Naive thymus-derived CD4-positive, alpha-beta T cell (primary cell): ENCODE measurements at regions not wholly inside any gene's neighbourhood (a gene's known extent, or its start where the extent isn't known, plus 50 kb on each side); places are given as distances from the start of the nearest gene placed in this dataset.

Experiments
- ATAC-seq: fragments of 150-1000 bp; cut with Tn5 transposase; 2 replicates; pipeline ENCODE4 v1.10.0; 2021; ENCODE audit warnings: mild to moderate bottlenecking, moderate library complexity
- CTCF ChIA-PET: fragments of 350-600 bp; sonication (Branson Sonifier 250); formaldehyde crosslinking; loops from one replicate; lab custom pipeline; 2021; ENCODE audit warnings: antibody characterized with exemption; lab: Charles Lee
- POLR2A ChIA-PET: fragments of 350-600 bp; sonication (Branson Sonifier 250); formaldehyde crosslinking; loops from one replicate; lab custom pipeline; 2021; ENCODE audit warnings: antibody characterized with exemption, inconsistent platforms; lab: Charles Lee
- DNase-seq, 9 donors: peaks; one replicate each; pipeline versions ENCODE4 v3.0.0 to v3.0.0-alpha.2; 2020 to 2022; ENCODE audit warnings: mixed read lengths in 1 of 9
- H3K27ac ChIP-seq: one replicate; pipeline ENCODE4 v1.7.0; 2013; ENCODE audit warnings: mild to moderate bottlenecking, low read depth, low read length, moderate library complexity
- H3K27me3 ChIP-seq, 2 donors: one replicate each; pipeline ENCODE4 v1.7.0; 2013; ENCODE audit warnings: low read length in 2 of 2, mild to moderate bottlenecking in 2 of 2, moderate library complexity in 2 of 2; ENCODE audit not compliant: control insufficient read depth in 2 of 2, insufficient read depth in 2 of 2
- H3K36me3 ChIP-seq, 3 experiments: 1 replicate in 2 of 3; 2 replicates in 1 of 3; pipeline ENCODE4 v1.7.0; 2013; ENCODE audit warnings: low read length in 3 of 3, mild to moderate bottlenecking in 3 of 3, moderate library complexity in 1 of 3; ENCODE audit not compliant: insufficient read depth in 3 of 3, control insufficient read depth in 2 of 3
- H3K4me1 ChIP-seq, 2 donors: one replicate each; pipeline ENCODE4 v1.7.0; 2013; ENCODE audit warnings: low read length in 2 of 2, mild to moderate bottlenecking in 2 of 2, moderate library complexity in 1 of 2; ENCODE audit not compliant: control insufficient read depth in 2 of 2, insufficient read depth in 2 of 2
- H3K4me3 ChIP-seq: 2 replicates; pipeline ENCODE4 v1.7.0; 2013; ENCODE audit warnings: mild to moderate bottlenecking, low read length
- H3K9me3 ChIP-seq, 3 experiments: 1 replicate in 2 of 3; 2 replicates in 1 of 3; pipeline ENCODE4 v1.7.0; 2013; ENCODE audit warnings: low read length in 3 of 3; ENCODE audit not compliant: control insufficient read depth in 2 of 3
- H3K27ac Mint-ChIP-seq, 9 donors: one replicate each; pipeline ENCODE4 v1.8.0; 2020 to 2022; ENCODE audit warnings: mixed read lengths in 9 of 9, mild to moderate bottlenecking in 8 of 9, moderate library complexity in 5 of 9, inconsistent platforms in 2 of 9
- H3K27me3 Mint-ChIP-seq, 5 donors: one replicate each; pipeline ENCODE4 v1.8.0; 2021 to 2022; ENCODE audit warnings: mixed read lengths in 5 of 5, mild to moderate bottlenecking in 1 of 5
- H3K36me3 Mint-ChIP-seq, 5 donors: one replicate each; pipeline ENCODE4 v1.8.0; 2020 to 2022; ENCODE audit warnings: mixed read lengths in 5 of 5, mild to moderate bottlenecking in 3 of 5, inconsistent platforms in 1 of 5
- H3K4me1 Mint-ChIP-seq, 7 donors: one replicate each; pipeline ENCODE4 v1.8.0; 2020 to 2022; ENCODE audit warnings: mixed read lengths in 7 of 7, mild to moderate bottlenecking in 3 of 7, inconsistent platforms in 1 of 7
- H3K4me3 Mint-ChIP-seq, 10 donors: one replicate each; pipeline ENCODE4 v1.8.0; 2020 to 2022; ENCODE audit warnings: mild to moderate bottlenecking in 10 of 10, mixed read lengths in 10 of 10, moderate library complexity in 6 of 10, inconsistent platforms in 2 of 10
- H3K9me3 Mint-ChIP-seq, 11 donors: one replicate each; pipeline ENCODE4 v1.8.0; 2020 to 2022; ENCODE audit warnings: mixed read lengths in 11 of 11, mild to moderate bottlenecking in 4 of 11, inconsistent platforms in 1 of 11, moderate library complexity in 1 of 11
- intact Hi-C, 2 donors: fragments of 100-400 bp; cut with micrococcal nuclease; formaldehyde crosslinking; loops; one replicate each; pipeline ENCODE4 v1.15.1; 2023

- DNase-seq (no peak), ATAC-seq (no peak)
- H3K36me3 ChIP-seq = no peaks in the 10 kb centered on the region
- H3K4me3 ChIP-seq = no peak overlapping the region
- no peaks in the 10 kb centered on the region for H3K27me3 ChIP-seq
- H3K27ac ChIP-seq = no peak overlapping the region
- peaks cover 0 to 17% (median 5%) of the 10 kb centered on the region in 11 donors for H3K9me3 Mint-ChIP-seq
- POLR2A ChIA-PET = no interaction called here
- H3K27ac Mint-ChIP-seq = peak overlapping the region in 2 of 9 donors; percentile 5 to 11
- H3K36me3 Mint-ChIP-seq = peaks cover 0 to 12% (median 3%) of the 10 kb centered on the region in 5 donors
- peaks cover 5 to 20% (median 15%) of the 10 kb centered on the region in 5 donors for H3K27me3 Mint-ChIP-seq
- peaks cover 0 to 23% (median 0%) of the 10 kb centered on the region in 7 donors for H3K4me1 Mint-ChIP-seq
- H3K4me1 ChIP-seq = no peaks in the 10 kb centered on the region
- peak overlapping the region in 1 of 10 donors; percentile 58 for H3K4me3 Mint-ChIP-seq
- H3K9me3 ChIP-seq = peaks cover 0 to 6% (median 0%) of the 10 kb centered on the region in 3 experiments
- intact Hi-C loops = no loop called here
- CTCF ChIA-PET = no interaction called here
These were observed 68.8 kb upstream of the GADL1 start for GRCh38 chr3:30963223-30963722.

GRCh38 chr3:30964612-30965011, 70.2 kb upstream of the GADL1 start:
- DNase-seq = no peak
- Histone ChIP-seq H3K27me3 (no peaks in the 10 kb centered on the region), H3K27ac (no peak overlapping the region), H3K4me1 (no peaks in the 10 kb centered on the region), H3K36me3 (no peaks in the 10 kb centered on the region), H3K4me3 (no peak overlapping the region), H3K9me3 (no peaks in the 10 kb centered on the region)
- ChIA-PET CTCF (no interaction called here), POLR2A (no interaction called here)
- H3K27me3 Mint-ChIP-seq = peaks cover 5 to 16% (median 16%) of the 10 kb centered on the region in 5 donors
- peaks cover 0 to 23% (median 0%) of the 10 kb centered on the region in 7 donors for H3K4me1 Mint-ChIP-seq
- peaks cover 0 to 15% (median 0%) of the 10 kb centered on the region in 11 donors for H3K9me3 Mint-ChIP-seq
- H3K4me3 Mint-ChIP-seq = peak overlapping the region in 1 of 10 donors; percentile 52
- intact Hi-C loops = no loop called here
- peaks cover 0 to 12% (median 0%) of the 10 kb centered on the region in 5 donors for H3K36me3 Mint-ChIP-seq
- peak overlapping the region in 1 of 9 donors; percentile 24 for H3K27ac Mint-ChIP-seq
- ATAC-seq = no peak

DNA sequence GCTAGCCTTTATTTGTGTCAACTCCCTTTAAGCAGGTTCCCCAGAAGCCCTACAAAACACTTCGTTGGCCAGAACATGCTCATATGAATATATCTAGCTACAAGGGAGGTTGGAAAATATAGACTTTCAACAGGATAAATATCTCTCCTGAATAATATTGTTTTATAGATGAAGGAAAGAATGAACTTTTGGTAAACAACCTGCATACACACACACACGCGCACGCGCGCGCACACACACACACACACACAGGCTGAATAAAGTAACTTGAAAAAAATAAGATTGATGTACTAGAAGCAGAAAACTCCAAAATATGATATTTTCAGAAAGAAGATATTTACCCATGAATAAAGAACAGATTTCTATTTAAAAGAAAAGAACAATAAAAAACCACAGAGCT, 72.4 kb upstream of the GADL1 start:
- POLR2A ChIA-PET = no interaction called here
- CTCF ChIA-PET = interaction anchor here (0.6 to 1.0 kb wide), 2 partner anchors 15 to 319 kb away, joined by 4 read pairs; no protein-coding TSS in a partner anchor
- Histone ChIP-seq H3K36me3 (no peaks in the 10 kb centered on the region), H3K27me3 (no peaks in the 10 kb centered on the region), H3K4me1 (no peaks in the 10 kb centered on the region), H3K27ac (no peak overlapping the region), H3K9me3 (no peaks in the 10 kb centered on the region), H3K4me3 (no peak overlapping the region)
- ATAC-seq (no peak), DNase-seq (no peak)
- Mint-ChIP-seq H3K4me1 (peaks cover 0 to 23% (median 0%) of the 10 kb centered on the region in 7 donors), H3K27ac (no peak overlapping the region), H3K36me3 (peaks cover 0 to 9% (median 0%) of the 10 kb centered on the region in 5 donors), H3K9me3 (peaks cover 0 to 9% (median 0%) of the 10 kb centered on the region in 11 donors), H3K27me3 (peaks cover 5 to 16% (median 16%) of the 10 kb centered on the region in 5 donors), H3K4me3 (no peak overlapping the region)
- intact Hi-C loops = no loop called here

- no peaks in the 10 kb centered on the region for H3K36me3 ChIP-seq
- Mint-ChIP-seq H3K4me1 (peaks cover 0 to 5% (median 0%) of the 10 kb centered on the region in 7 donors), H3K4me3 (no peak overlapping the region), H3K27ac (no peak overlapping the region), H3K9me3 (peaks cover 0 to 2% (median 0%) of the 10 kb centered on the region in 11 donors), H3K36me3 (peaks cover 0 to 3% (median 0%) of the 10 kb centered on the region in 5 donors), H3K27me3 (peaks cover 3 to 16% (median 9%) of the 10 kb centered on the region in 5 donors)
- ChIA-PET POLR2A (no interaction called here), CTCF (no interaction called here)
- no peaks in the 10 kb centered on the region for H3K9me3 ChIP-seq
- H3K4me1 ChIP-seq = no peaks in the 10 kb centered on the region
- H3K27me3 ChIP-seq = no peaks in the 10 kb centered on the region
- H3K27ac ChIP-seq = no peak overlapping the region
- H3K4me3 ChIP-seq = no peak overlapping the region
- DNase-seq = peak in 4 of 9 donors; percentile 2 to 23 (median 8)
- intact Hi-C loops = loop anchor here in 1 of 2 donors (1.0 to 2.0 kb wide), 2 partner anchors 479 to 798 kb away; no protein-coding TSS in a partner anchor
- ATAC-seq = no peak
These were observed 75.7 kb upstream of the GADL1 start for GRCh38 chr3:30970183-30970582.

DNA sequence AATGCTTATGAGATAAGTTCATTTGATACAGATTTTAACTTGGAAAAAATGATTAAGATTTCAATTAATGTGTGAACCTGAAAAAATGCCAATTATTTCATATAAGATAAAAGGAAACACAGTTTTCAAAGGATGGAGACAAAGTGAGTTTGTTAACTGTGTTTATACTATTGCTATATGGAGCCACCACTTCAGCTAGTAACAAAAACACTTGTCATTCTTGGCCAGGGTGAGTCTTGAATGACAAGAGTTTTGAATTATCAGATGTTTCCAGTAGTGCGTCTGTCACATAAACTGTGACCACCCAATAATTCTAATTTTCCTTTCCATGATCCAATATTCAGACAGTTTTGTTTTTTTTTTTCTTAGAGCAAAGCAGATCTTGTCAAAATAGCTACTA, 78.0 kb upstream of the GADL1 start:
- H3K4me3 ChIP-seq = no peak overlapping the region
- Mint-ChIP-seq H3K27me3 (peaks cover 0 to 6% (median 0%) of the 10 kb centered on the region in 5 donors), H3K4me3 (no peak overlapping the region), H3K27ac (no peak overlapping the region), H3K9me3 (no peaks in the 10 kb centered on the region), H3K4me1 (peaks cover 0 to 5% (median 0%) of the 10 kb centered on the region in 7 donors), H3K36me3 (no peaks in the 10 kb centered on the region)
- H3K27me3 ChIP-seq = no peaks in the 10 kb centered on the region
- no peaks in the 10 kb centered on the region for H3K9me3 ChIP-seq
- DNase-seq (no peak), ATAC-seq (no peak)
- intact Hi-C loops = no loop called here
- POLR2A ChIA-PET = no interaction called here
- CTCF ChIA-PET = interaction anchor here (0.5 kb wide), 1 partner anchor 253 kb away, joined by 3 read pairs; no protein-coding TSS in a partner anchor
- no peaks in the 10 kb centered on the region for H3K36me3 ChIP-seq
- no peak overlapping the region for H3K27ac ChIP-seq
- H3K4me1 ChIP-seq = no peaks in the 10 kb centered on the region

DNA sequence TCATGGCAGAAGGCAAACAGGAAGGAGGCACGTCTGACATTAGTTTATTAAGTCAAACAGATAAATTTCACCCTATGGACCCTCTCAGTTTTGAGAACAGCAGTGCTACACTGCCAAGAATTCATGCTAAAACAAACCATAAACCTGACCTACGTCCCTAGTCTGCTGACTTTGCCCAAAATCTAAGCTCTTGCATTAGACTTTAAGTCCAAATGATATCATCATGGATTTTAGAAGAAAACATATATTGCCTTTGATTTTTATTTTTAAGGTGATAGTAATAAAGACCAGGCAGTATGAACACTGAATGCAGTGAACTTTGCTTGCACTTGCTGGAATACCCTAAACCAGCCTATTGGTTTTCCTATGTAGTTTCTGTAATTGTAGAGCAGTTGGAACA, 79.6 kb upstream of the GADL1 start:
- intact Hi-C loops = no loop called here
- POLR2A ChIA-PET = no interaction called here
- peaks cover 0 to 3% (median 0%) of the 10 kb centered on the region in 5 donors for H3K27me3 Mint-ChIP-seq

More for the DNA sequence above, 79.6 kb upstream of the GADL1 start:
- Histone ChIP-seq H3K9me3 (no peaks in the 10 kb centered on the region), H3K4me1 (no peaks in the 10 kb centered on the region), H3K36me3 (no peaks in the 10 kb centered on the region), H3K27ac (no peak overlapping the region), H3K27me3 (no peaks in the 10 kb centered on the region), H3K4me3 (no peak overlapping the region)
- Mint-ChIP-seq H3K4me3 (no peak overlapping the region), H3K4me1 (peaks cover 0 to 5% (median 0%) of the 10 kb centered on the region in 7 donors), H3K27ac (no peak overlapping the region), H3K9me3 (peaks cover 0 to 3% (median 0%) of the 10 kb centered on the region in 11 donors), H3K36me3 (peaks cover 0 to 2% (median 0%) of the 10 kb centered on the region in 5 donors)
- no peak for ATAC-seq
- CTCF ChIA-PET = no interaction called here
- no peak for DNase-seq
